ENCODE measurements at regions not wholly inside any gene's neighbourhood (a gene's known extent, or its start where the extent isn't known, plus 50 kb on each side); places are given as distances from the start of the nearest gene placed in this dataset.

- DNase-seq (ENCODE audit: low read depth in 2 of 2): no peak
- TF ChIP-seq CTCF (conservative IDR thresholded peaks at IDR 0.05 in 1 of 2, IDR thresholded peaks at IDR 0.05 in 1 of 2; ENCODE audit: low read depth in 1 of 2, low read length in 2 of 2): no peak
- no peak for TF ChIP-seq EZH2 (IDR thresholded peaks at IDR 0.05; ENCODE audit: low read length, missing control alignments)
- no peak overlapping the region for H3K27ac ChIP-seq (ENCODE audit: insufficient read depth, low read length)
- no peak overlapping the region for H3K4me3 ChIP-seq (replicated peaks in 1 of 4; ENCODE audit: control extremely low read depth in 1 of 4, insufficient read depth in 1 of 4, low read depth in 3 of 4, low read length in 4 of 4)
- H3K9me3 ChIP-seq (ENCODE audit: control insufficient read depth, insufficient read depth, low read depth, low read length): no peaks in the 10 kb centered on the region
- no peaks in the 10 kb centered on the region for H3K4me1 ChIP-seq (ENCODE audit: control insufficient read depth, extremely low read depth, insufficient read depth, low read length)
- H4K20me1 ChIP-seq (ENCODE audit: control insufficient read depth, extremely low read depth, insufficient read depth, low read length): no peaks in the 10 kb centered on the region
- no peaks in the 10 kb centered on the region for H3K36me3 ChIP-seq (ENCODE audit: control insufficient read depth, insufficient read depth, low read length)
- H3K9ac ChIP-seq (ENCODE audit: insufficient read depth, low read length): no peak overlapping the region
- H3K79me2 ChIP-seq (ENCODE audit: control insufficient read depth, insufficient read depth, low read length): no peaks in the 10 kb centered on the region
- H2AFZ ChIP-seq (ENCODE audit: low read length): no peak overlapping the region
- H3K4me2 ChIP-seq (ENCODE audit: extremely low read depth, insufficient read depth, low read length): no peak overlapping the region
- no peaks in the 10 kb centered on the region for H3K27me3 ChIP-seq (ENCODE audit: control insufficient read depth, insufficient read depth, low read length)
Observed at GRCh38 chr2:221817878-221818277, 245.8 kb upstream of the EPHA4 start.

- Histone ChIP-seq H3K36me3 (ENCODE audit: control insufficient read depth, insufficient read depth, low read length) (no peaks in the 10 kb centered on the region), H2AFZ (ENCODE audit: low read length) (no peak overlapping the region), H3K4me3 (replicated peaks in 1 of 4; ENCODE audit: control extremely low read depth in 1 of 4, insufficient read depth in 1 of 4, low read depth in 3 of 4, low read length in 4 of 4) (no peak overlapping the region), H3K79me2 (ENCODE audit: control insufficient read depth, insufficient read depth, low read length) (no peaks in the 10 kb centered on the region), H3K9ac (ENCODE audit: insufficient read depth, low read length) (no peak overlapping the region), H3K4me1 (ENCODE audit: control insufficient read depth, extremely low read depth, insufficient read depth, low read length) (no peaks in the 10 kb centered on the region), H4K20me1 (ENCODE audit: control insufficient read depth, extremely low read depth, insufficient read depth, low read length) (no peaks in the 10 kb centered on the region), H3K27me3 (ENCODE audit: control insufficient read depth, insufficient read depth, low read length) (no peaks in the 10 kb centered on the region), H3K4me2 (ENCODE audit: extremely low read depth, insufficient read depth, low read length) (no peak overlapping the region), H3K27ac (ENCODE audit: insufficient read depth, low read length) (no peak overlapping the region), H3K9me3 (ENCODE audit: control insufficient read depth, insufficient read depth, low read depth, low read length) (no peaks in the 10 kb centered on the region)
- DNase-seq (ENCODE audit: low read depth in 2 of 2): peak; percentile 9 to 79
- TF ChIP-seq CTCF (conservative IDR thresholded peaks at IDR 0.05 in 1 of 2, IDR thresholded peaks at IDR 0.05 in 1 of 2; ENCODE audit: low read depth in 1 of 2, low read length in 2 of 2): no peak
- no peak for TF ChIP-seq EZH2 (IDR thresholded peaks at IDR 0.05; ENCODE audit: low read length, missing control alignments)
Observed at GRCh38 chr2:221817052-221817451, 244.9 kb upstream of the EPHA4 start.

DNA sequence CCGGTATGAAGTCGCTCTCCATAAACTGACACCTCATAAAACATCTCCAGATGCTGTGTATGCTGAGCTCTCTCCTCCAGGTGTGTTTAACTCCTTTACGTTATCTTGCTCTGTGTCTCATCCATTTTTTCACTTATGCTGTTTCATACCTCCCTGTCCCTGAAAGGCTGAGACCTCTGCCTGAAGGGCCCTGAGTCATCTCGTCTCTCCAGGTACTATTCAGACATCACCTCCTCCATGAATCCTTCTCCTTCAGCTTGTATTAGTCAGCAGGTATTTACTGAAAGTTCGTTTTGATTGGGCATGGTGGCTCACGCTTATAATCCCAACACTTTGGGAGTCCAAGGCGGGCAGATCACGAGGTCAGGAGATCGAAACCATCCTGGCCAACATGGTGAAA, 244.5 kb upstream of the EPHA4 start:
- Histone ChIP-seq H3K9ac (ENCODE audit: insufficient read depth, low read length) (no peak overlapping the region), H3K4me1 (ENCODE audit: control insufficient read depth, extremely low read depth, insufficient read depth, low read length) (no peaks in the 10 kb centered on the region), H3K4me2 (ENCODE audit: extremely low read depth, insufficient read depth, low read length) (no peak overlapping the region), H3K27ac (ENCODE audit: insufficient read depth, low read length) (no peak overlapping the region), H4K20me1 (ENCODE audit: control insufficient read depth, extremely low read depth, insufficient read depth, low read length) (no peaks in the 10 kb centered on the region), H3K9me3 (ENCODE audit: control insufficient read depth, insufficient read depth, low read depth, low read length) (no peaks in the 10 kb centered on the region), H3K79me2 (ENCODE audit: control insufficient read depth, insufficient read depth, low read length) (no peaks in the 10 kb centered on the region), H2AFZ (ENCODE audit: low read length) (no peak overlapping the region), H3K27me3 (ENCODE audit: control insufficient read depth, insufficient read depth, low read length) (no peaks in the 10 kb centered on the region), H3K4me3 (replicated peaks in 1 of 4; ENCODE audit: control extremely low read depth in 1 of 4, insufficient read depth in 1 of 4, low read depth in 3 of 4, low read length in 4 of 4) (no peak overlapping the region), H3K36me3 (ENCODE audit: control insufficient read depth, insufficient read depth, low read length) (no peaks in the 10 kb centered on the region)
- no peak for TF ChIP-seq CTCF (conservative IDR thresholded peaks at IDR 0.05 in 1 of 2, IDR thresholded peaks at IDR 0.05 in 1 of 2; ENCODE audit: low read depth in 1 of 2, low read length in 2 of 2)
- no peak for DNase-seq (ENCODE audit: low read depth in 2 of 2)
